ENCODE measurements at regions not wholly inside any gene's neighbourhood (a gene's known extent, or its start where the extent isn't known, plus 50 kb on each side); places are given as distances from the start of the nearest gene placed in this dataset.

GRCh38 chr3:18734309-18734708 lies 309.2 kb upstream of the SATB1 start:
- Mint-ChIP-seq H3K27me3 (ENCODE audit: insufficient read depth, unreplicated experiment) (no peaks in the 10 kb centered on the region), H3K9me3 (ENCODE audit: unreplicated experiment) (no peaks in the 10 kb centered on the region), H3K27ac (ENCODE audit: unreplicated experiment) (no peak overlapping the region), H3K4me1 (ENCODE audit: low read depth, unreplicated experiment) (no peaks in the 10 kb centered on the region), H3K4me3 (ENCODE audit: unreplicated experiment) (no peak overlapping the region), H3K36me3 (ENCODE audit: insufficient read depth, unreplicated experiment) (no peaks in the 10 kb centered on the region)
- no TSS peak for BruUV-seq (replicated peaks)
- DNase-seq: no peak
- no peaks in the 10 kb centered on the region for H3K27me3 ChIP-seq (replicated peaks; ENCODE audit: control insufficient read depth, insufficient read depth, low read length)
- POLR2A ChIA-PET: no interaction called here
- no peaks in the 10 kb centered on the region for H3K4me1 ChIP-seq
- H3K4me3 ChIP-seq (ENCODE audit: low read depth, low read length): no peak overlapping the region
- no peaks in the 10 kb centered on the region for H3K9me3 ChIP-seq
- intact Hi-C loops (cut with micrococcal nuclease; ENCODE audit: unreplicated experiment): no loop called here
- TF ChIP-seq, protein P1, sequence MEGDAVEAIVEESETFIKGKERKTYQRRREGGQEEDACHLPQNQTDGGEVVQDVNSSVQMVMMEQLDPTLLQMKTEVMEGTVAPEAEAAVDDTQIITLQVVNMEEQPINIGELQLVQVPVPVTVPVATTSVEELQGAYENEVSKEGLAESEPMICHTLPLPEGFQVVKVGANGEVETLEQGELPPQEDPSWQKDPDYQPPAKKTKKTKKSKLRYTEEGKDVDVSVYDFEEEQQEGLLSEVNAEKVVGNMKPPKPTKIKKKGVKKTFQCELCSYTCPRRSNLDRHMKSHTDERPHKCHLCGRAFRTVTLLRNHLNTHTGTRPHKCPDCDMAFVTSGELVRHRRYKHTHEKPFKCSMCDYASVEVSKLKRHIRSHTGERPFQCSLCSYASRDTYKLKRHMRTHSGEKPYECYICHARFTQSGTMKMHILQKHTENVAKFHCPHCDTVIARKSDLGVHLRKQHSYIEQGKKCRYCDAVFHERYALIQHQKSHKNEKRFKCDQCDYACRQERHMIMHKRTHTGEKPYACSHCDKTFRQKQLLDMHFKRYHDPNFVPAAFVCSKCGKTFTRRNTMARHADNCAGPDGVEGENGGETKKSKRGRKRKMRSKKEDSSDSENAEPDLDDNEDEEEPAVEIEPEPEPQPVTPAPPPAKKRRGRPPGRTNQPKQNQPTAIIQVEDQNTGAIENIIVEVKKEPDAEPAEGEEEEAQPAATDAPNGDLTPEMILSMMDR (IDR thresholded peaks at IDR 0.05; ENCODE audit: insufficient read depth in 1 of 2, low read depth in 1 of 2, low read length in 1 of 2, severe bottlenecking in 1 of 2, unreplicated experiment in 1 of 2): no peak
- CTCF ChIA-PET: no interaction called here
- no peaks in the 10 kb centered on the region for H3K36me3 ChIP-seq (ENCODE audit: control insufficient read depth, insufficient read depth, low read length)

DNA sequence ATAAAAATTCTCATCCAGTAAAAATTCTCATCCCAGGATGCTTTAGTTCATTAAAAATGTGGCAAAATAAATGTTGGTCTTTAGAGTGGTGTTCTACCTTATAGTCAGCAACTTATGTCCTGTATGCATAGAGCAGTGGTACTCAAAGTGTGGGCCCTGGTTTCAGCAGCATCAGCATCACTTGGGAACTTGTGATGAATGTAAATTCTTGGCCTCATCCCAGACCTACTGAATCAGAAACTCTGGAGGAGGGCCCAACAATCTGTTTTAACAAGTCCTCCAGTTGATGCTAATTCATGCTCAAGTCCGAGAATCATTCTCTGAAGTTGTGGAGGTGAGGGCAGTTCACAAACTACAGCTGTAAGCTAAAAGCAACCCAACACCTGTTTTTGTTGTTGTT lies 307.3 kb upstream of the SATB1 start:
- ChIA-PET POLR2A (no interaction called here), CTCF (no interaction called here)
- no peak overlapping the region for H3K4me3 ChIP-seq (ENCODE audit: low read depth, low read length)
- H3K9me3 ChIP-seq: no peaks in the 10 kb centered on the region
- DNase-seq: no peak
- H3K27me3 ChIP-seq (replicated peaks; ENCODE audit: control insufficient read depth, insufficient read depth, low read length): no peaks in the 10 kb centered on the region
- BruUV-seq (replicated peaks): no TSS peak
- Mint-ChIP-seq H3K27me3 (ENCODE audit: insufficient read depth, unreplicated experiment) (no peaks in the 10 kb centered on the region), H3K4me1 (ENCODE audit: low read depth, unreplicated experiment) (no peaks in the 10 kb centered on the region), H3K9me3 (ENCODE audit: unreplicated experiment) (no peaks in the 10 kb centered on the region), H3K4me3 (ENCODE audit: unreplicated experiment) (no peak overlapping the region), H3K27ac (ENCODE audit: unreplicated experiment) (no peak overlapping the region), H3K36me3 (ENCODE audit: insufficient read depth, unreplicated experiment) (no peaks in the 10 kb centered on the region)
- TF ChIP-seq, protein P1 (IDR thresholded peaks at IDR 0.05; ENCODE audit: insufficient read depth in 1 of 2, low read depth in 1 of 2, low read length in 1 of 2, severe bottlenecking in 1 of 2, unreplicated experiment in 1 of 2): no peak
- no peaks in the 10 kb centered on the region for H3K4me1 ChIP-seq
- intact Hi-C loops (cut with micrococcal nuclease; ENCODE audit: unreplicated experiment): no loop called here
- no peaks in the 10 kb centered on the region for H3K36me3 ChIP-seq (ENCODE audit: control insufficient read depth, insufficient read depth, low read length)

GRCh38 chr3:18730491-18730890 lies 305.4 kb upstream of the SATB1 start:
- TF ChIP-seq, protein P1 (IDR thresholded peaks at IDR 0.05; ENCODE audit: insufficient read depth in 1 of 2, low read depth in 1 of 2, low read length in 1 of 2, severe bottlenecking in 1 of 2, unreplicated experiment in 1 of 2): no peak
- peaks cover 1% of the 10 kb centered on the region; the same call in 1 of the 2 replicates for H3K36me3 ChIP-seq (ENCODE audit: control insufficient read depth, insufficient read depth, low read length)
- H3K4me3 ChIP-seq (ENCODE audit: low read depth, low read length): no peak overlapping the region
- Mint-ChIP-seq H3K27me3 (ENCODE audit: insufficient read depth, unreplicated experiment) (no peaks in the 10 kb centered on the region), H3K36me3 (ENCODE audit: insufficient read depth, unreplicated experiment) (no peaks in the 10 kb centered on the region), H3K4me1 (ENCODE audit: low read depth, unreplicated experiment) (no peaks in the 10 kb centered on the region), H3K4me3 (ENCODE audit: unreplicated experiment) (no peak overlapping the region), H3K27ac (ENCODE audit: unreplicated experiment) (no peak overlapping the region), H3K9me3 (ENCODE audit: unreplicated experiment) (no peaks in the 10 kb centered on the region)
- no peak for DNase-seq
- intact Hi-C loops (cut with micrococcal nuclease; ENCODE audit: unreplicated experiment): no loop called here
- no peaks in the 10 kb centered on the region for H3K4me1 ChIP-seq
- no TSS peak for BruUV-seq (replicated peaks)
- no peaks in the 10 kb centered on the region for H3K27me3 ChIP-seq (replicated peaks; ENCODE audit: control insufficient read depth, insufficient read depth, low read length)
- ChIA-PET POLR2A (no interaction called here), CTCF (no interaction called here)
- no peaks in the 10 kb centered on the region for H3K9me3 ChIP-seq

All from Caco-2 (cell line).